GM08714 (cell line): ENCODE measurements at regions not wholly inside any gene's neighbourhood (a gene's known extent, or its start where the extent isn't known, plus 50 kb on each side); places are given as distances from the start of the nearest gene placed in this dataset.

Experiments used
- H3K4me3 ChIP-seq: fragments of 200-500 bp; sonication (Bioruptor generic); 2 replicates; pipeline ENCODE4 v1.5.1; 2014; ENCODE audit warnings: mild to moderate bottlenecking, low read length, inconsistent platforms
- ZNF274 ChIP-seq: IDR thresholded peaks from 2 replicates; pipeline ENCODE4 v1.6.1; 2012; ENCODE audit warnings: mild to moderate bottlenecking, low read depth, low read length

- no peak overlapping the region for H3K4me3 ChIP-seq
- TF ChIP-seq ZNF274, result no peak
Measured at GRCh38 chr12:17695495-17695894, 394.5 kb downstream of the RERGL start.

- TF ChIP-seq ZNF274, result no peak
Measured at GRCh38 chr12:17691369-17691768, 398.6 kb downstream of the RERGL start.

GRCh38 chr12:17680220-17680619 lies 409.8 kb downstream of the RERGL start:
- TF ChIP-seq ZNF274, result no peak
- no peak overlapping the region for H3K4me3 ChIP-seq

More at GRCh38 chr12:17691369-17691768, 398.6 kb downstream of the RERGL start:
- H3K4me3 ChIP-seq, result no peak overlapping the region

- no peak for TF ChIP-seq ZNF274
- no peak overlapping the region for H3K4me3 ChIP-seq
Measured at GRCh38 chr12:17666641-17667324, 423.2 kb downstream of the RERGL start.

GRCh38 chr12:17665839-17666238 lies 424.2 kb downstream of the RERGL start:
- no peak overlapping the region for H3K4me3 ChIP-seq
- no peak for TF ChIP-seq ZNF274

- no peak overlapping the region for H3K4me3 ChIP-seq
- TF ChIP-seq ZNF274, result no peak
Measured at GRCh38 chr12:17661250-17661649, 428.7 kb downstream of the RERGL start.

- no peak for TF ChIP-seq ZNF274
- H3K4me3 ChIP-seq, result no peak overlapping the region
Measured at GRCh38 chr12:17652436-17652835, 437.6 kb downstream of the RERGL start.

GRCh38 chr12:17642340-17642650 lies 447.7 kb downstream of the RERGL start:
- no peak overlapping the region for H3K4me3 ChIP-seq
- TF ChIP-seq ZNF274, result no peak

GRCh38 chr12:17640615-17641014 lies 449.4 kb downstream of the RERGL start:
- TF ChIP-seq ZNF274, result no peak

GRCh38 chr12:17618831-17619230 lies 471.2 kb downstream of the RERGL start:
- TF ChIP-seq ZNF274, result no peak
- H3K4me3 ChIP-seq, result no peak overlapping the region

More at GRCh38 chr12:17640615-17641014, 449.4 kb downstream of the RERGL start:
- H3K4me3 ChIP-seq, result no peak overlapping the region

GRCh38 chr12:17609701-17610100 lies 480.3 kb downstream of the RERGL start:
- H3K4me3 ChIP-seq, result no peak overlapping the region
- no peak for TF ChIP-seq ZNF274

- TF ChIP-seq ZNF274, result no peak
Measured at GRCh38 chr12:17609153-17609552, 480.8 kb downstream of the RERGL start.

GRCh38 chr12:17595111-17595510 lies 494.9 kb downstream of the RERGL start:
- no peak for TF ChIP-seq ZNF274

More at GRCh38 chr12:17609153-17609552, 480.8 kb downstream of the RERGL start:
- H3K4me3 ChIP-seq, result no peak overlapping the region

GRCh38 chr12:17593715-17594406 lies 496.1 kb downstream of the RERGL start:
- H3K4me3 ChIP-seq, result no peak overlapping the region
- TF ChIP-seq ZNF274, result no peak

More at GRCh38 chr12:17595111-17595510, 494.9 kb downstream of the RERGL start:
- no peak overlapping the region for H3K4me3 ChIP-seq

GRCh38 chr12:17592472-17592871 lies 497.5 kb downstream of the RERGL start:
- H3K4me3 ChIP-seq, result no peak overlapping the region
- TF ChIP-seq ZNF274, result no peak
